ENCODE measurements at regions not wholly inside any gene's neighbourhood (a gene's known extent, or its start where the extent isn't known, plus 50 kb on each side); places are given as distances from the start of the nearest gene placed in this dataset.

- no peak for DNase-seq (ENCODE audit: extremely low read depth in 1 of 11, low read depth in 9 of 11, low spot score in 4 of 11)
Measured at GRCh38 chr11:116471608-116472256, 301.1 kb downstream of the BUD13 start.

GRCh38 chr11:116468699-116469098, 304.1 kb downstream of the BUD13 start:
- peak in 1 of 11 donors; percentile 25 for DNase-seq (ENCODE audit: extremely low read depth in 1 of 11, low read depth in 9 of 11, low spot score in 4 of 11)

GRCh38 chr11:116467823-116468222, 305.0 kb downstream of the BUD13 start:
- DNase-seq (ENCODE audit: extremely low read depth in 1 of 11, low read depth in 9 of 11, low spot score in 4 of 11), result no peak

GRCh38 chr11:116466801-116467200, 306.0 kb downstream of the BUD13 start:
- peak in 2 of 11 donors; percentile 20 to 27 for DNase-seq (ENCODE audit: extremely low read depth in 1 of 11, low read depth in 9 of 11, low spot score in 4 of 11)

GRCh38 chr11:116466191-116466590, 306.6 kb downstream of the BUD13 start:
- no peak for DNase-seq (ENCODE audit: extremely low read depth in 1 of 11, low read depth in 9 of 11, low spot score in 4 of 11)

- DNase-seq (ENCODE audit: extremely low read depth in 1 of 11, low read depth in 9 of 11, low spot score in 4 of 11), result no peak
Measured at GRCh38 chr11:116465056-116465455, 307.7 kb downstream of the BUD13 start.

GRCh38 chr11:116461789-116462188, 311.0 kb downstream of the BUD13 start:
- DNase-seq (ENCODE audit: extremely low read depth in 1 of 11, low read depth in 9 of 11, low spot score in 4 of 11), result no peak

- DNase-seq (ENCODE audit: extremely low read depth in 1 of 11, low read depth in 9 of 11, low spot score in 4 of 11), result no peak
Measured at GRCh38 chr11:116460156-116460920, 312.4 kb downstream of the BUD13 start.

- DNase-seq (ENCODE audit: extremely low read depth in 1 of 11, low read depth in 9 of 11, low spot score in 4 of 11), result peak in 2 of 11 donors; percentile 32 to 49
Measured at GRCh38 chr11:116459185-116460045, 313.4 kb downstream of the BUD13 start.

GRCh38 chr11:116458546-116458945, 314.2 kb downstream of the BUD13 start:
- DNase-seq (ENCODE audit: extremely low read depth in 1 of 11, low read depth in 9 of 11, low spot score in 4 of 11), result no peak

- no peak for DNase-seq (ENCODE audit: extremely low read depth in 1 of 11, low read depth in 9 of 11, low spot score in 4 of 11)
Measured at GRCh38 chr11:116457336-116458007, 315.3 kb downstream of the BUD13 start.

- DNase-seq (ENCODE audit: extremely low read depth in 1 of 11, low read depth in 9 of 11, low spot score in 4 of 11), result no peak
Measured at GRCh38 chr11:116454951-116455350, 317.8 kb downstream of the BUD13 start.

- DNase-seq (ENCODE audit: extremely low read depth in 1 of 11, low read depth in 9 of 11, low spot score in 4 of 11), result peak in 1 of 11 donors; percentile 49
Measured at GRCh38 chr11:116454020-116454645, 318.7 kb downstream of the BUD13 start.

- no peak for DNase-seq (ENCODE audit: extremely low read depth in 1 of 11, low read depth in 9 of 11, low spot score in 4 of 11)
Measured at GRCh38 chr11:116452461-116452860, 320.3 kb downstream of the BUD13 start.

GRCh38 chr11:116449522-116449921, 323.3 kb downstream of the BUD13 start:
- no peak for DNase-seq (ENCODE audit: extremely low read depth in 1 of 11, low read depth in 9 of 11, low spot score in 4 of 11)

- DNase-seq (ENCODE audit: extremely low read depth in 1 of 11, low read depth in 9 of 11, low spot score in 4 of 11), result no peak
Measured at GRCh38 chr11:116446048-116446941, 326.5 kb downstream of the BUD13 start.

GRCh38 chr11:116445108-116446047, 327.4 kb downstream of the BUD13 start:
- no peak for DNase-seq (ENCODE audit: extremely low read depth in 1 of 11, low read depth in 9 of 11, low spot score in 4 of 11)

Measured in renal cortex interstitium (tissue), 11 donors.